ENCODE measurements at regions not wholly inside any gene's neighbourhood (a gene's known extent, or its start where the extent isn't known, plus 50 kb on each side); places are given as distances from the start of the nearest gene placed in this dataset.

- DNase-seq = no peak
Measured at GRCh38 chr2:220915092-220915623, 656.9 kb downstream of the EPHA4 start.

GRCh38 chr2:220916931-220917330 lies 655.2 kb downstream of the EPHA4 start:
- no peak for DNase-seq

- peak; percentile 42 for DNase-seq
Measured at GRCh38 chr2:220930271-220931076, 641.6 kb downstream of the EPHA4 start.

GRCh38 chr2:220931491-220931890 lies 640.6 kb downstream of the EPHA4 start:
- DNase-seq = no peak

- no peak for DNase-seq
Measured at GRCh38 chr2:220932041-220932440, 640.1 kb downstream of the EPHA4 start.

- no peak for DNase-seq
Measured at GRCh38 chr2:220935789-220936321, 636.2 kb downstream of the EPHA4 start.

GRCh38 chr2:220936641-220937197 lies 635.4 kb downstream of the EPHA4 start:
- no peak for DNase-seq

GRCh38 chr2:220937245-220937644 lies 634.9 kb downstream of the EPHA4 start:
- no peak for DNase-seq

- no peak for DNase-seq
Measured at GRCh38 chr2:220940646-220941045, 631.5 kb downstream of the EPHA4 start.

- DNase-seq = no peak
Measured at GRCh38 chr2:220941683-220942082, 630.4 kb downstream of the EPHA4 start.

GRCh38 chr2:220946552-220946951 lies 625.6 kb downstream of the EPHA4 start:
- DNase-seq = no peak

- no peak for DNase-seq
Measured at GRCh38 chr2:220948579-220948978, 623.5 kb downstream of the EPHA4 start.

GRCh38 chr2:220949466-220949865 lies 622.6 kb downstream of the EPHA4 start:
- DNase-seq = no peak

GRCh38 chr2:220955776-220956175 lies 616.3 kb downstream of the EPHA4 start:
- DNase-seq = no peak

- no peak for DNase-seq
Measured at GRCh38 chr2:220956429-220956828, 615.7 kb downstream of the EPHA4 start.

GRCh38 chr2:220959391-220959802 lies 612.7 kb downstream of the EPHA4 start:
- peak; percentile 12 for DNase-seq

- no peak for DNase-seq
Measured at GRCh38 chr2:220961143-220961860, 610.8 kb downstream of the EPHA4 start.

GRCh38 chr2:220962556-220962955 lies 609.5 kb downstream of the EPHA4 start:
- DNase-seq = no peak

- no peak for DNase-seq
Measured at GRCh38 chr2:220963076-220963475, 609.0 kb downstream of the EPHA4 start.

GRCh38 chr2:220963930-220964329 lies 608.2 kb downstream of the EPHA4 start:
- no peak for DNase-seq

GRCh38 chr2:220966636-220967035 lies 605.5 kb downstream of the EPHA4 start:
- no peak for DNase-seq

GRCh38 chr2:220969348-220969747 lies 602.8 kb downstream of the EPHA4 start:
- no peak for DNase-seq

All from renal pelvis (tissue), 1 donor.